ENCODE measurements at regions not wholly inside any gene's neighbourhood (a gene's known extent, or its start where the extent isn't known, plus 50 kb on each side); places are given as distances from the start of the nearest gene placed in this dataset.

- H3K27me3 ChIP-seq: no peaks in the 10 kb centered on the region
- WGBS, 2 donors: 50 to 83% methylated on average over 1 of the region's 1 CpG
- H3K27ac ChIP-seq: no peak overlapping the region
- H3K36me3 ChIP-seq (ENCODE audit: low read depth, missing control alignments): no peaks in the 10 kb centered on the region
- intact Hi-C loops (cut with DNase I; ENCODE audit: low total_unique reads): no loop called here
- TF ChIP-seq, protein P1, sequence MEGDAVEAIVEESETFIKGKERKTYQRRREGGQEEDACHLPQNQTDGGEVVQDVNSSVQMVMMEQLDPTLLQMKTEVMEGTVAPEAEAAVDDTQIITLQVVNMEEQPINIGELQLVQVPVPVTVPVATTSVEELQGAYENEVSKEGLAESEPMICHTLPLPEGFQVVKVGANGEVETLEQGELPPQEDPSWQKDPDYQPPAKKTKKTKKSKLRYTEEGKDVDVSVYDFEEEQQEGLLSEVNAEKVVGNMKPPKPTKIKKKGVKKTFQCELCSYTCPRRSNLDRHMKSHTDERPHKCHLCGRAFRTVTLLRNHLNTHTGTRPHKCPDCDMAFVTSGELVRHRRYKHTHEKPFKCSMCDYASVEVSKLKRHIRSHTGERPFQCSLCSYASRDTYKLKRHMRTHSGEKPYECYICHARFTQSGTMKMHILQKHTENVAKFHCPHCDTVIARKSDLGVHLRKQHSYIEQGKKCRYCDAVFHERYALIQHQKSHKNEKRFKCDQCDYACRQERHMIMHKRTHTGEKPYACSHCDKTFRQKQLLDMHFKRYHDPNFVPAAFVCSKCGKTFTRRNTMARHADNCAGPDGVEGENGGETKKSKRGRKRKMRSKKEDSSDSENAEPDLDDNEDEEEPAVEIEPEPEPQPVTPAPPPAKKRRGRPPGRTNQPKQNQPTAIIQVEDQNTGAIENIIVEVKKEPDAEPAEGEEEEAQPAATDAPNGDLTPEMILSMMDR (IDR thresholded peaks at IDR 0.05): no peak
- no peak for TF ChIP-seq POLR2A (IDR thresholded peaks at IDR 0.05)
- no peak for DNase-seq
- H3K4me3 ChIP-seq: no peak overlapping the region
- no peaks in the 10 kb centered on the region for H3K9me3 ChIP-seq
- H3K4me1 ChIP-seq: no peaks in the 10 kb centered on the region
Observed at GRCh38 chr2:221911890-221912289, 339.8 kb upstream of the EPHA4 start.

GRCh38 chr2:221911321-221911720 lies 339.2 kb upstream of the EPHA4 start:
- H3K36me3 ChIP-seq (ENCODE audit: low read depth, missing control alignments): no peaks in the 10 kb centered on the region
- 92 to 95% methylated on average over 4 of the region's 4 CpGs for WGBS, 2 donors
- no peak for TF ChIP-seq POLR2A (IDR thresholded peaks at IDR 0.05)
- TF ChIP-seq, protein P1 (IDR thresholded peaks at IDR 0.05): no peak

GRCh38 chr2:221908518-221908917 lies 336.4 kb upstream of the EPHA4 start:
- no peaks in the 10 kb centered on the region for H3K27me3 ChIP-seq
- H3K4me1 ChIP-seq: no peaks in the 10 kb centered on the region
- WGBS, 2 donors: 36 to 54% methylated on average over 4 of the region's 4 CpGs
- H3K27ac ChIP-seq: no peak overlapping the region
- no peaks in the 10 kb centered on the region for H3K36me3 ChIP-seq (ENCODE audit: low read depth, missing control alignments)
- no peak for DNase-seq
- H3K9me3 ChIP-seq: no peaks in the 10 kb centered on the region
- TF ChIP-seq, protein P1 (IDR thresholded peaks at IDR 0.05): no peak
- no peak for TF ChIP-seq POLR2A (IDR thresholded peaks at IDR 0.05)
- intact Hi-C loops (cut with DNase I; ENCODE audit: low total_unique reads): no loop called here
- H3K4me3 ChIP-seq: no peak overlapping the region

More at GRCh38 chr2:221911321-221911720, 339.2 kb upstream of the EPHA4 start:
- Histone ChIP-seq H3K4me3 (no peak overlapping the region), H3K9me3 (no peaks in the 10 kb centered on the region), H3K27ac (no peak overlapping the region), H3K27me3 (no peaks in the 10 kb centered on the region), H3K4me1 (no peaks in the 10 kb centered on the region)
- intact Hi-C loops (cut with DNase I; ENCODE audit: low total_unique reads): no loop called here
- DNase-seq: no peak

GRCh38 chr2:221897718-221898117 lies 325.6 kb upstream of the EPHA4 start:
- TF ChIP-seq POLR2A (IDR thresholded peaks at IDR 0.05): no peak
- TF ChIP-seq, protein P1 (IDR thresholded peaks at IDR 0.05): no peak
- peaks cover 9% of the 10 kb centered on the region for H3K4me1 ChIP-seq
- 70 to 85% methylated on average over 3 of the region's 3 CpGs for WGBS, 2 donors
- intact Hi-C loops (cut with DNase I; ENCODE audit: low total_unique reads): no loop called here
- no peaks in the 10 kb centered on the region for H3K36me3 ChIP-seq (ENCODE audit: low read depth, missing control alignments)
- no peaks in the 10 kb centered on the region for H3K9me3 ChIP-seq
- no peak overlapping the region for H3K4me3 ChIP-seq
- H3K27ac ChIP-seq: no peak overlapping the region
- no peak for DNase-seq
- H3K27me3 ChIP-seq: no peaks in the 10 kb centered on the region

DNA sequence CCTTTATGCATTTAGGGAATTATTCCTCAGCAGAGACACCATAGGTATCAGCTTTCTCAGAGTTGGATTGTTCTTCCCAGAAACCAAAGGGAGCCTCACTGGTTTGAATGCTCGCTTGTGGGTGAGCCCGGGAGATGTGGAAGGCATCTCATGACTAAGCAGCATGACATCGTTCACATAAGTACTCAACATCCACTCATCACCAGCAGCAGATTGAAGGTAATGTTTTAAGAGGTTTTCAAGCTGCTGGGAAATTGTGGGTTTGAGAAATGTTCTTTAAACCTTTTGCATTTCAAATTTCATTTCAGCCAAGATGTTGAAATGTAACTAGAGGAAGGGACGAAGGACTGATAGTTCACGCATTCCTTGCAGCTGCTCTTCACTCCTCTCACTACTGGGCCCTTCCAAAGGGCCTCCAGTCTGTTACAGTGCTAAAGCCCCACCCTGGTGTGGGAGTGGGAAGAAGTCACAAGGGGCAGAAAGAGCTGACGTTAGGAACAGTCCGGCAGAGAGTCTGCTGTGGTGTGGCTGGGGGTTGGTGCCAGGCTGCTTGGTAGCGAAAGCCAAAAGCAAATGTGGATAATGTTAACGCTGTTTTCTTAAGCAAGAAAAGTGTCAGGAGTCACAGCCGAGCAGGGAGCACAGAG lies 324.5 kb upstream of the EPHA4 start:
- Histone ChIP-seq H3K36me3 (ENCODE audit: low read depth, missing control alignments) (no peaks in the 10 kb centered on the region), H3K9me3 (no peaks in the 10 kb centered on the region), H3K27ac (peak overlapping the region in 1 of 2 donors; percentile 48), H3K4me3 (no peak overlapping the region), H3K4me1 (peaks cover 9% of the 10 kb centered on the region), H3K27me3 (no peaks in the 10 kb centered on the region)
- TF ChIP-seq, protein P1 (IDR thresholded peaks at IDR 0.05): no peak
- no peak for TF ChIP-seq POLR2A (IDR thresholded peaks at IDR 0.05)
- 46 to 59% methylated on average over 10 of the region's 10 CpGs for WGBS, 2 donors
- DNase-seq: peak; percentile 60
- intact Hi-C loops (cut with DNase I; ENCODE audit: low total_unique reads): no loop called here
